ENCODE measurements at regions not wholly inside any gene's neighbourhood (a gene's known extent, or its start where the extent isn't known, plus 50 kb on each side); places are given as distances from the start of the nearest gene placed in this dataset.
"Not testable (repeated sequence)": the region's sequence is repeated elsewhere in the genome, so short reads cannot be mapped to it uniquely, and the experiment has no call there.

DNA sequence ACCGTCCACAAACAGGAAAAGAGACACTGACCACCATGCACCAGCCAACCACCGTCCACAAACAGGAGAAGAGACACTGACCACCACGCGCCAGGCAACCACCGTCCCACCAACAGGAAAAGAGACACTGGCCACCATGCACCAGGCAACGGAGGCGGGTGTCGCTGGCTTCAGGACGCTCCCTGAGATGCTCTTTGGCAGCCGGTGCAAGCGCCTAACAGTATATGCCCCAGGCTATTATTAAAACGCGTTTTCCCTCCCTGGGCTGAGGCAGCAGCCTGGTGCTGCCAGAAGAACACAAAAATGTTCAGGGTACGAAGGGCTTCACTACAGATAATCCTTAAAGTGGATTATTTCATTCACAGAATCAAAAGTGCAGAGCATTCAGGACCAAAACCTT is 235.1 kb downstream of the DLL1 start:
- not testable (repeated sequence) for H3K27ac ChIP-seq; DNase-seq (ENCODE audit: low read depth, low spot score)

DNA sequence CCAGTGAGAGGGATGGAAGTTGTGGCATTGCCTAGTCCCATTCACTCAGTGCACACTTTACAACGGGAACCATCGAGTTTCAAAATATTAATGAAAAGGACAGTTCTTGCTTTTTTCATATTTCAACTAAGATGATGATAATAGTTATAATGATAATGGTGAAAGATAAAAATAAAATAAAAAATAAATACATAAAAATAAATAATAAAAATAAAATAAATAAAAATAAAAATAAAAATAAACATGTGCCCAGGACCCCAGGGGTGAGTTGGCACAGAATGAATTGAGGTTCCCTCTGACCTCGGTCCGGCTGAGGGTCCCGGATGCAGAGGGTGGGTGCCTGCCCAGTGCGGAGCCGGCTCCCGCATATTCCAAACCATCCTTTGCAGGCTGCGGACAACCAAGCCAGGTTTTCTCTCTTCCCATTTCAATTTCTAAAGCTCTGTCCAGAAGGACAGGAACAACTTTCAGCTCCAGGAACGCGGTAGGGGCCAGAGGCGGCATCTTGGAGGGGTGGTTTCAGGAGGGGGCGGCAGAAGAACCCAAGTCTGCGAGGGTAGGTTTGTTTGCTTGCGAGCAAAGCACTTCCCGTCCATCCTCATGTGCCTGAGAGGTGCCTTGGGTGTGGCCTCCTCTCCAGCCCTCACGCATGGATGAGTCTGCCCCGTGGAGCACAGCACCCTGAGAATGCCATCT is 236.8 kb downstream of the DLL1 start:
- DNase-seq (ENCODE audit: low read depth, low spot score), result no peak
- no peak overlapping the region for H3K27ac ChIP-seq

DNA sequence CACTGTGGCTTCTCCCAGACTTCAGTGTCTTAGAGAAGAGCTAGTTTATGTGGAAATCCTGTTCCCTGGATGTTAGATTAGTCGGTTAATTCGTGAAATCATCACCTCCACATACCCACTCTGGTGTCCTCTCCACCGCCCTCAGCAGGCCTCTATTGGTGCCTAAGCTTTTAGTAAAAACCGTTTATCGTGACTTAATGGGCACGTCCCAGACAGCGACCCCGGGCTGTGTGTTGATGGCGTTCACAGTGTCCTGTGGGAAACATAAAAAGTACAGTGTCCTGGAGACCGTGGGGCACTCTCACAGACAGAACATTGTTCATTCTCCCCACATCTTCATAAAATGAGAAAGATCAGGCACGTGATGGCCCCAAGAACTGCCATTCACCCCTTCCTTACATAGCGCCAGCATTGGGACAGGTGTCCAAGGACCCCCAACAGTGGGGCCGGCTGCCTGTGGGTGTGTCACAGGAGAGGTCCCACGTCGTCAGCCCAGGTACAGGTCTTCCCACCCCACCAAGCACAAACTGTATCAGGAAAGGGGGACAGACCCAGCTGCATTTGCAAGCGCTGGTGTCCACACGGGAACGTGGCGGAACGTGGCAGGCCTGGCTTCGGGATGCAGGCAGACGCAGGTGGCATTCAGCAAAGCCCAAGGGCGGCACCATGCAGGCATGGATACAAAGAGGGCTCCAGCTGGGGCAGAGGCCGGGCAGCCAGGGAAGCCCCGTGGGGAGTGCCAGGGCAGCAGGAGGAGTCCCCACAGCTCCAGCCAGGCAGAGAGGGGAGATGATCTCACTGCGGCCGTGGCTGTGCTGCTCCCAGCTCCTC is 237.7 kb downstream of the DLL1 start:
- no peak overlapping the region for H3K27ac ChIP-seq
- DNase-seq (ENCODE audit: low read depth, low spot score), result no peak

DNA sequence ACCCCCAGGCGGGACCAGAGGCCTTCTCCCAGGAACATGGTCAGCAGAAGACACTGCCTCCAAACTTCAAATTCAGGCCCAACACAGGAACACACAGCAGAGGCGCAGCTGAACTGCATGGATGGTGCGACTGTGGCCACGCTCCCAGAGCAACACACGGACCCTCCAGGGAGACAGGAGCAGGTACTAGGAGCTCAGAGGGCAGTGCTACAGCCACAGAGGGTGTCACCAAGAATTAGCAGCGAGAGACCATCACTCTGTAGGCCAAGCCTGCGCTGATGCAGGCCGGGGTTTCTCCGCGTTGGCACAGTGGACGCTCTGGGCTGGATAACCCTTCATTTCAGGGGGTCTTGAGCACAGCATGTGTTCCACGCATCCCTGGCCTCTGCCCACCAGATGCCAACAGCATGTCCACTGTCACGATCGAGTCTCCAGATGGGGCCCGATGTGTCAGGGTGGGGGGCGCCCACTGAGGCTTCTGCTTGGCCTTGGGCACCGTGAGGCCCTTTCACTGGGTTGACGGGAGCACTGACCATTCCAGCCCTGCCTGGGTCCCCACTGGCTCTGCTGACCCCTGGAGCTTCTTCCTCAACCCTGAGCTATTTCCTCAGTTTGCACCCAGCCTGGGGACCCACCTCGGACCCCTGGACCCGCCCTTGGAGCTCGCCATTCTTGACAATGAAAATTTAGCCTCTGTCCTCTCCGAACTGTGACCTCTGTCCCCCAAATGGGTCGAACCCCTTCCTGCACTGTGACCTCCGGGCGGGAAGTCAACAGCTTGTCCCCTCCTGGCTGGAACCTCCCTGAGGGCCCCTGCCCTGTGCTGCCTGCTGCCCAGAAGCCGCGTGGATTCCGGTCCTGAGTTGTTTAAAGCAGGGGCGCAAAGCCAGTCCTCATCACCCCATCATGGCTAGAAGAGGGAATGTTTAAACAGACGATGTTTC is 239.4 kb downstream of the DLL1 start:
- no peak overlapping the region for H3K27ac ChIP-seq
- no peak for DNase-seq (ENCODE audit: low read depth, low spot score)

DNA sequence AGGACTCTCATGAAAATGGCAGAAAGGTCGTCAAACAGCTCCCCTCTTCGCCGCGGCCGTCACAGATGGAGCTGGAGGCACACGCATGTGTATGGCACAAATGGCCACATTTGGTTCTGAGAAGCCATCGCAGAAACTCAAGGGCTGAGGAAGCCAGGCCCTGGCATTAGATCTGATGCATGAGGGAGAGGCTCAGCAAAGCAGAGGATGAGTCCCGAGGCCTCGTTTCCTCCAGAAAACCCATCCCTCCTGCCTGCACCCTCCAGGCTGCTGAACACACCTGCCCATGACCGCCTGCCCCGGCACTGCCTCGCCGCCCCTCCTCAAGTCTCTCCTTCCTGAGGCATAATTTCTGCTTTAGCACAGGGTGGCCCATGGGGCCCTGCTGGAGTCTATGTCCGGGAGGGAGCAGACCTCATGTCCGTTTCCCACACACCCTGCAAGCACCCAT is 240.3 kb downstream of the DLL1 start:
- H3K27ac ChIP-seq, result no peak overlapping the region

DNA sequence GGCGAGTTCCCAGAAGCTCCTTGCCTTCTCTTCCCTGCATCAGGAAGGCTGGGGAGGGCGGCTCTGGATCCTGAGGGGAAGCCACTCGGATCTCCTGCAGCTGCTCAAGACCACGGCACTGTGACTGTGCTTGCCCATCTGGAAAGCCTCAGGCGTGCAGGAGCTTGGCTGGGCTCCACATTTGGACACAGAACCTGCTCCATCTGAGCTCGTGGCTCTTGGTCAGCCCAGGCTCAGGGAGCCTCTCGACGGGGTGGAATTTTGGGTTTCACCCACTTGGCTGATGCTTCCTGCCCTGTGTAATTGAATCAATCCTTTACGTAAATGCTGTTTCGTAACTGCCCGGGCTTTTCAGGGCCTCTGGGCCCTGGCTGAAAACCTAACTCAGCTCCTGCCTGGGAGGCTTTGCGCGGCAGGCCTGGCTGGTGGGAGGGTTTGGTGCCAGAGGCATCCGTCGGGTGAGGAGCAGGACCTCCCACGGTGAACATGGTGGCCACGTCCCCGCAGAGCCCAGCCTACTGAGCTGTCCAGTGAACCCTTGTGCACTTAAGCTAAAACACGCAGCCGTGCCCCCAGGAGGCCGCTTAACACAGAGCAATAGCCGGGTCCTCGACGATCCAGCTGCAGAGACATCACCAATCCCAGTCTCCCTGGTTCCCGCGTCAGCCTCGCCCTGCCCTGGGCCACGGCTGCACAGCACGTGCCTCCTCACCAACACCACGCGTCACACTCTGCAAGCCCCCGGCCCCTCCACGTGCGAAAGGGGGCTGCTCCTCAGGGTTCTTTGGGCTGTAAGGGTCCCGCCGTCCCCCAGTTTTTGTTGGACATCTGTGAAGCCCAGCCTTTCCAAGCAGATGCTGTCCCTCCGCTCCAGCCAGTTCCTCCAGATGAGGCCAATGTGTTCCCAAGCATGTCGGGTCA is 241.0 kb downstream of the DLL1 start:
- no peak for DNase-seq (ENCODE audit: low read depth, low spot score)
- no peak overlapping the region for H3K27ac ChIP-seq

More for the DNA sequence above, 240.3 kb downstream of the DLL1 start:
- DNase-seq (ENCODE audit: low read depth, low spot score), result no peak

DNA sequence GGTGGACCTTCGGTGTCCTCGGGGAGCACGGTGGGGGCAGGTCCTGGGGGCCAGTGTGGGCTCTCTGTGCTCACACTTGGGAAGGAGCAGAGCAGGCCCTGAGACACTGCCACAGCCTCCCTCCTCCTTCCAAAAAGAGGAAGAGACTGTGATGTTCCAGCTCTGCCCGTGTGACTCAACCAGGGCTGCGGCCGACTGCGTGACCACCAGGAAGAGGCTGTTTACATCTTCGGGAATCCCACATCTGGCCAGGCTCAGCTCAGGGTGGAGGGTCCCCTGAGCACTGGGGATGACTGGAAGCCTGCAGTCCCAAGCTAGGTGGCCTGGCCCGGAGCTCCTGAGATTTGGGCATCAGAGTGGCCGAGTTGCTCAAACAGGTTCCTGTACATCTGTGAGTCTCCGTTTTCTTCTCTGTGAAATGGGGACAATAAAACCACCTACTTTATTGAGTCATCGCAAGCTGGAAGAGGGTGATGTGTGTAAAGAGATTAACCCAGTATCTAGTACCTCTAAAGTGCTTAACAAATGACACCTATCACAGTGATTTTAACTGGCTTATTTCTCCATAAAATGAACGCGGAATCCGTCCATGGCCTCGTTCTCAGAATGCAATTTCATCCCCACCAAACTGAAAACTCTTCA is 242.1 kb downstream of the DLL1 start:
- H3K27ac ChIP-seq, result no peak overlapping the region
- no peak for DNase-seq (ENCODE audit: low read depth, low spot score)

DNA sequence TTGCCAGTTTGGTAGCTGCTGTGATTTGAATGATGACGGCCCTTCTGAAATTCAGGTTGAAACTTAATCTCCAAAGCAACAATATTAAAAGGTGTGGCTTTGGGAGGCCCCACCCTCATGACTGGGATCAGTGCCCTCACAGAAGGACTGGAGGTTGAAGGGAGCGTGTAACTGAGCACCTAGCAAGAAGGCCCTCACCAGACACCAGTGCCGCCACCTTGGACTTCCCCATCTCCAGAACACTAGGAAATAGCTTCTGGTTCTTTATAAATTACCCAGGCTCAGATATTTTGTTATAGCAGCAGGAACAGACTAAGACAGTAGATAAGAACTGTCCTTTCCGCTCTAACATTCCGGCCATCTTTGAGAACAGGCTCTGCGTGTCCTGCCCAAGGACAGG is 243.1 kb downstream of the DLL1 start:
- no peak for DNase-seq (ENCODE audit: low read depth, low spot score)
- H3K27ac ChIP-seq, result no peak overlapping the region

DNA sequence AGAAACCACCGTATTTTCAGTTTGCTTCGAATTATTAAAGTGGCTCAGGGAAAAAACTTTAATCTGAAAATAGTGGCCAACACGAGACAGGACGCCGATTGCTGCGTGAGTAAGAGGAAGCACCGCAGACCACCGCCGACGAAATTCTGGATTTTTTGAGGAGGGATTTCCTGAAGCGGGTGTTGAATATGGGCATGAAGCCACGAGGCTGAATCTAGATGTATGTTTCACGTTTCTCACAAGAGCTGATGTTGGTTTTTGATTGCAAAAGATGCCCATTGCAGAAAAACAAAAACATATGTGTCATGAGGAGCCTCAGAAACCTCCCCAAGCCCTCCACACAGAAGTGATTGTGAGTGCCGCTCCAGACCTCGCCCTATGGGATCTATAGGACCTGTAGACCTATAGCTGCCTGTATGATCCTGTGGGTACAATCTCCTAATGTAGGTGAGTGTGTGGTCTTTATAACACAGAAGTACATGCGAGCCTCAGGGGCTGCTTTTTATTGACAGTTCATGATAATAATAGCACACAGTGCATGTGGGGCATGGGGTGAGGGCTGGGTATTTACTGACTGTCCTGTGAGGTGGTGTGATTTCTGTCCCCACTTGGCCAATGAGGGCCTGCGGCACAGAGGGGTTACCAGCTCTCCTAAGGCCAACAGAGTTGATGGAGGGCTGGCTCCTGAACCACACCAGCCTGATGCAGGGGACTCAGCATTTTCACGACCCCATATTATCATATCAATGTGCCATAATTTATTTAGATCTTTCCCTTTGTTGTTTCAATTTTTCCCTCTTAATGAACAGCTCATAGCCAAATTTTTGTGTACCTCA is 243.9 kb downstream of the DLL1 start:
- DNase-seq (ENCODE audit: low read depth, low spot score), result no peak
- H3K27ac ChIP-seq, result no peak overlapping the region

DNA sequence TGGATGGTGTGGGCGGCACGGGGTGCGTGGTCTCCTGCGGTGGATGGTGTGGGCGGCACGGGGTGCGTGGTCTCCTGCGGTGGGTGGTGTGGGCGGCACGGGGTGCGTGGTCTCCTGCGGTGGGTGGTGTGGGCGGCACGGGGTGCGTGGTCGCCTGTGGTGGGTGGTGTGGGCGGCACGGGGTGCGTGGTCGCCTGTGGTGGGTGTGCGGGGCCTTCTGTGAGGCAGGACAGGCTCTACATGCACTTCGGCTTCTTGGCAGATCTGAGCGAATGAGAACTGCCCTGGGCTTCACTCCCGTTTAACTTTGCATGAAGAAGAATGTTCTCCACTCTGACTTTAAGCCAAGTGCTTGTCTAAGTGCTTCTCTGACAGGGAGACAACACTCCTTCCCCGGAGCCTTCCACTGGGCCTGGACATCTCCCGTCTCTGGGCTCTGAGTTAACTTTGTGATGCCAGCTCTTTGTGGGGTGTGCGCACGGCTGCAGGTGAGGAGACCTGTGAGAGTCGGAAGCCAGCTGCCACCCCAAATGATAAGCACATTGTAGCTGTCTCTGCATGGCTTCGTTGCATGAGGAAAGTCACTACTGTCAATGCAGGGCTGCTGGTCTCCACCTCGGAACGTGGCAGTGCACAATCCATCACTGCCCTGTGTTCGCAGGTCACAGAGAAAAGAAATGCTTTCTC is 244.8 kb downstream of the DLL1 start:
- no peak overlapping the region for H3K27ac ChIP-seq
- no peak for DNase-seq (ENCODE audit: low read depth, low spot score)

DNA sequence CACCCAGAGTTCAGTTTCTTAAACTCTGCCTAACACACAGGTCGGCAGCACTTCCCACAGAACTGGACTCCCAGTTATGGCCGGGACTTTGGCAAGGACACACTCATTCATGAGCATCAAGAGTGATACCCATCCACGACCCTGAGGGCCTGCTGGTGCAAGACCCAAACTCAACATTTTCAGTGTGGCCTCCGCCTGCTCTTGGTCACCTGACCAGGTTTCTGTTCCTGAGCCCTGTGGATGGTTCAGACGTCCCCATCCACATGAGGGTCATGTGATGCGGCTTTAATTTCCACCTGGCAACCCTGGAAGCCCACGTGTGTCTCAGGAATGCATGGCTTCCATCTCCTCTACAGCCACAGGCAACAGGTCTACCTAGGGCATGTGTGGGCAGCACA is 245.3 kb downstream of the DLL1 start:
- no peak for DNase-seq (ENCODE audit: low read depth, low spot score)
- H3K27ac ChIP-seq, result no peak overlapping the region

DNA sequence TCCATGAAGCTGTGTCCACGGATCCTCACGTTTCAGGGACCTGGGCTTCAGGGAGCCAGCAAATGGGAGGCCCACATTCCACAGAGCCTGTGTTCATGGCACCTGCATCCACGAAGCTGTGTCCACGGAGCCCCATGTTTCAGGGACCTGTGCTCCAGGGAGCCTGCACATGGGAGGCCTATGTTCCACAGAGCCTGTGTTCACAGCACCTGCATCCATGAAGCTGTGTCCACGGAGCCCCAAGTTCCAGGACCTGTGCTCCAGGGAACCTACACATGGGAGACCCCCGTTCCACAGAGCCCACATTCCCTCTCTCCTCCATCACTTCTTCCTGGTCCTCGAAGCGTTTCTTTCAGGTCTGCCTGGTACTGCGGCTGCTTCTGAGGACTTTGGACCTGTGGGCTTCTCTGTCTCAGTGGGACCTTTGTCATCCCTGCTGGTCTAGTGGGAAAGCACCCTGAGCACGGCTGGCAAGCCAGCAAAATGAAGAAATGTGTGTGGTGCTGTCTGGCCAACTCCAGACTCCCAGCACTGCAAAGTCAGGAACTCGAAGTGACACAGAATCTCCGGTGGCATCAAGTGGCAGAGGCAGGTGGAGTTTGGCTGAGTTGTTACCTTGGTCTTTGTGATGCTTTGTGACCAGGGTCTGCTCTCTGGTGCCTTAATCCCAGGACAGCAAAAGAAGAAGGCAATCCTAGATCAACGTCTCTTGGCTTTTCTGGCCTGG is 245.9 kb downstream of the DLL1 start:
- no peak for DNase-seq (ENCODE audit: low read depth, low spot score)
- no peak overlapping the region for H3K27ac ChIP-seq

DNA sequence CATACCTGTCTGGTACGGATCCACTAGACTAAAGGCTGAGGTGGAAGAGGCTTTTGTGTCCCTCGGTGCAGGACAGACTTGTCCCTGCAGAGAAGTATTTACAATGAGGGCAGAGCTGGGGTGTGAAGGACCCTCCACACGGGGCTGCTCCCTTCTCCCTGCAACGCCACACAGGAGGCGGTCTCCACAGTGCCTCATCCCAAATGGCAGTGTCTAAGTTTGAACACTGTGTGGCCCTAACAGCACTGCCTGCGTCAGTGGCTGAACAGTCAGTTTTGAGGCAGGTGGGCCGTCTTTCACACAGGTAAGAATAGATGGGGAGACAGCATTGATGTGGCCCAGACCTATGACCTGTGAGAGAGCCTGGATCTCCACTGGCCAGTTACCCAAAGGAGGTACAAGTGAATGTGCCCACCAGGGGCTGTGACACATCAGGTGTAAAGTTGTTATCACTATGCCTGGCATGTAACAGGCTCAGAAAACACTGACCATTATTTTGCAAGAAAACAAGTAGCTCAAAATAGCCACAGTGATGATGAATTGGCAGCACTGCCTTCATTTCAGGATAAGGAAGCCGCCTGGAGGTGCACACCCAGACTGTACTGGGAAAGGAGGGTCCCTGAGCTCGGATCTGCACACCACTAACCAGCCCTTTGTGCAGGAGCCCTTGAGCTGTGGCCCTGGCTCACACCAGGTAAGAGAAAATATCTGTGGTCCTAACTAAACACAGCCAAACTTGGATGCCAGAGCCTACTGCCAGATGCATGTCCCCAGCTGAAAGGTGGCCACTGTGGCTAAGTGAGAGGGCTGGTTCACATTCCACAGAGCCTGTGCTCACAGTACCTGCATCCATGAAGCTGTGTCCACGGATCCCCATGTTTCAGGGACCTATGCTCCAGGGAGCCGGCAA is 246.7 kb downstream of the DLL1 start:
- H3K27ac ChIP-seq, result no peak overlapping the region
- no peak for DNase-seq (ENCODE audit: low read depth, low spot score)

DNA sequence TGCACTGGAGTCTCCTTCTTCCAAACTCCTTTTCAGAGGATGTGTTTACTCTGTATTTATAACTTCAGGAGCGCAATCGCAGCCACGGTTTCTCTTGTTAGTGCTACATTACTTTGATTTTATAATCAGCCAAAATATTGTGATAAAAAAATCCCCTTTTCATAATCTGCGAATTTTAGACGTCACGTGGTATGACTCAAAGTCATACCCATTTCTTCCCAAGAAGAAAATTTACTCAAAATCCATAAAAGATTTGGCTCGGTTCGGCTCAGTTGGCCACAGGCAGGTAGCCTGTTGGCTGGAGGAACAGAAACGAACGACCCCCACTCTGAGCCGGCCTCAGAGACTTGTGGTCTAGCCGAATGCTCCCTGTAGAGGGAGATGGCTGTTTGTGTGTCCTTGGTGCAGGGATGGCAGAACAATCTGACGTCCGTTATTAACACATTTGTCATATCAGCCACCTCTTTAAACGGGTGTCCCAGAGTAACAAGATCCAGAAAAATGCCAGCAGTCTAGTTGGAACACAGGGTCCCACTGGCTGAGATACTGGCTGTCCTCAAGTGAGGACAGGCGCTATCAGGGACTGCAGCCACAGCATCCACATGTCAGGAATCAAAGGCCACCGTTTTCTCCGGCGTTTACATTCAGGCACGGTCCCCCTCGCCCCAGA is 247.6 kb downstream of the DLL1 start:
- DNase-seq (ENCODE audit: low read depth, low spot score), result no peak
- no peak overlapping the region for H3K27ac ChIP-seq

DNA sequence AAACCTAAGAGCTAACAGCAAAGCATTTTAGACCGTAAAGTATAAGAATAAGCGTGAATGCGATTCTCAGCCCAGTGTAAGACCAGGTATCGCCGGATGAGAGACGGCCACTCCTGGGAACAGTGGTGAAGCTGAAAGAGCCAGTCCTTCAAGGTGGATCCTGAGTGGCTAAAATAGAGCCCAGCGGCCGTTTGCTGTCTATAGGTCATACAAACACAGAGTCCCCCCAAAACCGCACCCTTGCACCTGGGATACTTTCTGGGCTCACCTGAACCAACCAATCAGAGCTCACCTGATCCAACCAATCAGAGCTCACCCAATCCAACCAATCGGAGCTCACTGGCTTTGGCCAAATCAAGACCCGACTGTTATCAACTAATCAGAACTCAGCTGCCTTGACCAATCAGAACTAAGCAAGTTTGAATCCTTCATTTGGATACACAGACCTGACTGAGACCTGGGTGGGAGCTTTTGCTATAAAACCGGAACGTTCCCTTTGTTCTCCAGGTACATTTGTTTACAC is 248.2 kb downstream of the DLL1 start:
- no peak overlapping the region for H3K27ac ChIP-seq
- no peak for DNase-seq (ENCODE audit: low read depth, low spot score)
